ENCODE measurements at regions not wholly inside any gene's neighbourhood (a gene's known extent, or its start where the extent isn't known, plus 50 kb on each side); places are given as distances from the start of the nearest gene placed in this dataset.

GRCh38 chr4:127219232-127219631, 413.5 kb upstream of the INTU start:
- no peak for TF ChIP-seq ZNF274 (IDR thresholded peaks at IDR 0.05; ENCODE audit: low read depth, low read length)
- no peak for TF ChIP-seq YY1 (IDR thresholded peaks at IDR 0.05; ENCODE audit: insufficient read depth, insufficient read length)
